ENCODE measurements at regions not wholly inside any gene's neighbourhood (a gene's known extent, or its start where the extent isn't known, plus 50 kb on each side); places are given as distances from the start of the nearest gene placed in this dataset.

DNA sequence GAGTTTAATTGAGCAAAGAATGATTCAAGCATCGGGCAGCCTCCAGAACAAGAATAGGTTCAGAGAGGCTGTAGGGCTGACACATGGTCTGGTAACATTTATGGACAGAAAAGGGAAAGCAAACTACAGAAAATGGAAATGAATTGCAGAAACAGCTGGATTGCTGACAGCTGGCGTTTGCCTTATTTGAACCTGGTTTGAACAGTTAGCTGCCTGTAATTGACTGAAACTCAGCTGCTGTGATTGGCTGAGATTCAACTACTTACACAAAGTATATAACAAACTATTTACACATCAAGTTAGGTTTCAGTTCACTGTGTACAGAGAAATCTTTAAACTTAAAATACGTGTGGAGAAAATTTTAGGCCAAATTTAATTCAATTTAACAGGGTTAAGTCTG lies 441.7 kb downstream of the PRELID2 start:
- TF ChIP-seq EZH2phosphoT487 (IDR thresholded peaks at IDR 0.05; ENCODE audit: insufficient read depth, low read depth) (no peak), EZH2 (IDR thresholded peaks at IDR 0.05; ENCODE audit: insufficient read depth, poor library complexity, severe bottlenecking) (no peak)
